ENCODE measurements at regions not wholly inside any gene's neighbourhood (a gene's known extent, or its start where the extent isn't known, plus 50 kb on each side); places are given as distances from the start of the nearest gene placed in this dataset.
"Not testable (repeated sequence)": the region's sequence is repeated elsewhere in the genome, so short reads cannot be mapped to it uniquely, and the experiment has no call there.

GRCh38 chr9:3648722-3649246 is 123.0 kb upstream of the RFX3 start:
- TF ChIP-seq CTCF (IDR thresholded peaks at IDR 0.05): no peak
- intact Hi-C loops (cut with DNase I): no loop called here
- no peaks in the 10 kb centered on the region for H3K36me3 ChIP-seq (ENCODE audit: insufficient read depth in 1 of 2, low read depth in 1 of 2)
- H3K27ac ChIP-seq: no peak overlapping the region
- DNase-seq: no peak
- H3K4me3 ChIP-seq: no peak overlapping the region
- H3K4me1 ChIP-seq: no peaks in the 10 kb centered on the region
- WGBS, 3 donors: 81 to 89% (median 86%) methylated on average over 4 of the region's 4 CpGs
- no peaks in the 10 kb centered on the region for H3K9me3 ChIP-seq
- ATAC-seq: no peak
- no peaks in the 10 kb centered on the region for H3K27me3 ChIP-seq (ENCODE audit: insufficient read depth in 3 of 3, low read length in 2 of 3)

DNA sequence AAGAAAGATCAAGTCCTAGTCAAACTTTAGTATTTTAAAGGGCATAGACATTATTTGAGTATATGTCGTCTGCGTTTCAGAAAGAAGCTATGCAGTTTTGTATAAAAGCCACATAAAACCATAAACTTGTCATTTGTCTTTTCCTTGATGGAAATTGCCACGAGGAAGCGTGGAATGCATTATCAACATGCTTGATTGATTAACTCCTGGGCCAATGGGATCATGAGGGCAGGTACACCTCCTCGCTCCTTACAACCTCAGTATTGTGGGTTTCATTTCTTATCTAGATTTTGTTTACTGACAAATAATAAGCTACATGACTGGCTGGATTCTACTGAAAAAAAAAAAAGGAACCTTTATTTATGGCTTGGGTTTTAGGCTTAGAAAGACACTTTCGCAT is 122.5 kb upstream of the RFX3 start:
- ATAC-seq (no peak), DNase-seq (no peak)
- Histone ChIP-seq H3K27me3 (ENCODE audit: insufficient read depth in 3 of 3, low read length in 2 of 3) (no peaks in the 10 kb centered on the region), H3K4me1 (no peaks in the 10 kb centered on the region), H3K36me3 (ENCODE audit: insufficient read depth in 1 of 2, low read depth in 1 of 2) (no peaks in the 10 kb centered on the region), H3K4me3 (no peak overlapping the region), H3K27ac (no peak overlapping the region), H3K9me3 (no peaks in the 10 kb centered on the region)
- TF ChIP-seq CTCF (IDR thresholded peaks at IDR 0.05): no peak
- WGBS, 3 donors: 76 to 80% (median 79%) methylated on average over 6 of the region's 6 CpGs
- intact Hi-C loops (cut with DNase I): no loop called here

DNA sequence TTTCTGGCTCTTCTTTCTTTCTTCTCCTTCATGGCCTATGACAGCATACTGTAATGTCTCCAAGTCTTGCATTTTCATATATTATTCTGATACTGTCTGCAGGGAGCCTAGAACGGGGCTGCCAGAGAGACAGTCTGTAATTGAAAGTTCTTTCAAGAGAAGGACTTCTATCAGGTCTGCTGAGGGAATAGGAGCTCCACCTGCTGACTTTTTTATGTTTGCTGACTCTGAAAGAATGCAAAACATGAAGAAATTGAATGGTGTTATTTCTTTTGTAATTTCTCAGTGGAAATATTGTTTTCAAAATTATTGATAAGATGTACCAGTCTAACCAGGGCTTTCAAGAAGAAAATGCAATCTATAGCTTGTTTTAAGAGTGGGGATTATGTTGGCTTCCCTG is 121.9 kb upstream of the RFX3 start:
- Histone ChIP-seq H3K27ac (no peak overlapping the region), H3K9me3 (no peaks in the 10 kb centered on the region), H3K27me3 (ENCODE audit: insufficient read depth in 3 of 3, low read length in 2 of 3) (no peaks in the 10 kb centered on the region), H3K36me3 (ENCODE audit: insufficient read depth in 1 of 2, low read depth in 1 of 2) (no peaks in the 10 kb centered on the region), H3K4me1 (no peaks in the 10 kb centered on the region), H3K4me3 (no peak overlapping the region)
- DNase-seq: no peak
- no peak for ATAC-seq
- intact Hi-C loops (cut with DNase I): no loop called here
- no peak for TF ChIP-seq CTCF (IDR thresholded peaks at IDR 0.05)
- 25 to 50% (median 47%) methylated on average over 1 of the region's 1 CpG for WGBS, 3 donors

DNA sequence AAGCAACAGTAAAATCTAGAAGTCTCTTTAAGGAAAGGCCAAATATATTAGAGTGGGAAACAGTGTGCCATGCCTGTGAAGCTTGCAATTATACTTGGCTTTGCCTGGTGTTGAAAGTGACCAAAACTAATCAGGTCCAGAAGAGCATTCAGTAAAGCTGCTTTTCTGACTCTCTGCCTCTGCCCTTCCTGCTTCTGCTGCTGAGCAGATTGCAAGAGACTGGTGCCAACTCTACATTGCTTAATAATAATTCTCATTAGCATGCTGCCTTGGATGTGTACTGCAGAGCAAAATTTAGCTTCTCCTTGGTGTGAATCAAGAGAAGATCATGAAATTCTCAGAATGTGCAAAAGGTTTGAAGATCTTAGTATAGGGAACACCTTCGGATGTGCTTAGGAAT is 120.4 kb upstream of the RFX3 start:
- H3K27ac ChIP-seq: no peak overlapping the region
- H3K36me3 ChIP-seq (ENCODE audit: insufficient read depth in 1 of 2, low read depth in 1 of 2): no peaks in the 10 kb centered on the region
- WGBS, 3 donors: 41 to 68% (median 48%) methylated on average over 1 of the region's 1 CpG
- no peaks in the 10 kb centered on the region for H3K27me3 ChIP-seq (ENCODE audit: insufficient read depth in 3 of 3, low read length in 2 of 3)
- no peaks in the 10 kb centered on the region for H3K4me1 ChIP-seq
- DNase-seq (no peak), ATAC-seq (no peak)
- intact Hi-C loops (cut with DNase I): no loop called here
- no peak for TF ChIP-seq CTCF (IDR thresholded peaks at IDR 0.05)
- no peaks in the 10 kb centered on the region for H3K9me3 ChIP-seq
- H3K4me3 ChIP-seq: no peak overlapping the region

DNA sequence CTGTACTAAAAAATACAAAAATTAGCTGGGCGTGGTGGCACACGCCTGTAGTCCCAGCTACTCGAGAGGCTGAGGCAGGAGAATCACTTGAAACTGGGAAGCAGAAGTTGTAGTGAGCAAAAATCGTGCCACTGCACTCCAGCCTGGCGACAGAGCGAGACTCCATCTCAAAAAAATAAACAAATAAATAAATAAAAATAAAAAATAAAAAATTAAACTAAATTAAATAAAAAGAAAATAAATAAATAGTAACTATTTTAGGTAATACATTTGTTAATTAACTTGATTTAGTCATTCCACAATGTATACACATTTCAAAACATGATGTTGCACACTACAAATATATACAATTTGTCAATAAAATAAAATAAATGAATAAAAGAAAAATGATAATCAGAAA is 116.3 kb upstream of the RFX3 start:
- intact Hi-C loops (cut with DNase I); H3K4me1 ChIP-seq; DNase-seq; H3K4me3 ChIP-seq; H3K27ac ChIP-seq; ATAC-seq; H3K27me3 ChIP-seq (ENCODE audit: insufficient read depth in 3 of 3, low read length in 2 of 3); H3K36me3 ChIP-seq (ENCODE audit: insufficient read depth in 1 of 2, low read depth in 1 of 2); H3K9me3 ChIP-seq: not testable (repeated sequence)
- WGBS, 3 donors: 95 to 98% (median 97%) methylated on average over 6 of the region's 6 CpGs

Measured in psoas muscle (tissue), 7 donors.